Activated B cell treated with CpG ODN at 0.5 μM for 24 hours (primary cell): ENCODE measurements at regions not wholly inside any gene's neighbourhood (a gene's known extent, or its start where the extent isn't known, plus 50 kb on each side); places are given as distances from the start of the nearest gene placed in this dataset.

ENCODE experiments used
- ATAC-seq: fragments of 200-7000 bp; cut with Tn5 transposase; one replicate; pipeline ENCODE4 v1.10.0; 2021; ENCODE audit warnings: low read depth, mild to moderate bottlenecking, moderate library complexity
- CTCF ChIA-PET: fragments of 350-600 bp; sonication (Branson Sonifier 250); formaldehyde crosslinking; loops from one replicate; lab custom pipeline; 2021; ENCODE audit warnings: antibody characterized with exemption; lab: Charles Lee
- POLR2A ChIA-PET: fragments of 350-600 bp; sonication (Branson Sonifier 250); formaldehyde crosslinking; loops from one replicate; lab custom pipeline; 2021; ENCODE audit warnings: antibody characterized with exemption; lab: Charles Lee
- DNase-seq: peaks from one replicate; pipeline ENCODE4 v3.0.0; 2022
- H3K27ac Mint-ChIP-seq: one replicate; pipeline ENCODE4 v1.8.0; 2020; ENCODE audit warnings: mixed read lengths
- H3K27me3 Mint-ChIP-seq: one replicate; pipeline ENCODE4 v1.8.0; 2021; ENCODE audit warnings: mixed read lengths
- H3K36me3 Mint-ChIP-seq: one replicate; pipeline ENCODE4 v1.8.0; 2021; ENCODE audit warnings: low read depth, mixed read lengths
- H3K4me1 Mint-ChIP-seq: one replicate; pipeline ENCODE4 v1.8.0; 2021; ENCODE audit warnings: mixed read lengths
- H3K4me3 Mint-ChIP-seq: one replicate; pipeline ENCODE4 v1.8.0; 2020; ENCODE audit warnings: mild to moderate bottlenecking, mixed read lengths
- H3K9me3 Mint-ChIP-seq: one replicate; pipeline ENCODE4 v1.8.0; 2020; ENCODE audit warnings: mixed read lengths
- CTCF ChIP-seq: fragments of 200-600 bp; IDR thresholded peaks from one replicate; pipeline ENCODE4 v1.8.0; 2022; ENCODE audit warnings: antibody characterized with exemption, mild to moderate bottlenecking
- intact Hi-C: fragments of 100-400 bp; cut with micrococcal nuclease; formaldehyde crosslinking; loops from one replicate; pipeline ENCODE4 v1.15.1; 2024

GRCh38 chr15:97483232-97483631, 477.3 kb upstream of the ARRDC4 start:
- H3K9me3 Mint-ChIP-seq, result peaks cover 8% of the 10 kb centered on the region
- ChIA-PET CTCF (no interaction called here), POLR2A (no interaction called here)
- DNase-seq (no peak), ATAC-seq (no peak)
- no peaks in the 10 kb centered on the region for H3K36me3 Mint-ChIP-seq
- no peak overlapping the region for H3K27ac Mint-ChIP-seq
- H3K4me1 Mint-ChIP-seq, result no peaks in the 10 kb centered on the region
- H3K4me3 Mint-ChIP-seq, result no peak overlapping the region
- intact Hi-C loops, result no loop called here
- no peaks in the 10 kb centered on the region for H3K27me3 Mint-ChIP-seq
- no peak for TF ChIP-seq CTCF

GRCh38 chr15:97490429-97490828, 470.1 kb upstream of the ARRDC4 start:
- CTCF ChIA-PET, result no interaction called here
- intact Hi-C loops, result no loop called here

GRCh38 chr15:97501291-97501690, 459.2 kb upstream of the ARRDC4 start:
- Mint-ChIP-seq H3K27me3 (no peaks in the 10 kb centered on the region), H3K27ac (no peak overlapping the region), H3K9me3 (peaks cover 3% of the 10 kb centered on the region), H3K36me3 (no peaks in the 10 kb centered on the region), H3K4me3 (no peak overlapping the region), H3K4me1 (no peaks in the 10 kb centered on the region)
- TF ChIP-seq CTCF, result no peak
- CTCF ChIA-PET, result no interaction called here
- ATAC-seq, result no peak
- POLR2A ChIA-PET, result no interaction called here
- intact Hi-C loops, result no loop called here
- no peak for DNase-seq

More at GRCh38 chr15:97490429-97490828, 470.1 kb upstream of the ARRDC4 start:
- Mint-ChIP-seq H3K4me1 (no peaks in the 10 kb centered on the region), H3K27me3 (no peaks in the 10 kb centered on the region), H3K4me3 (no peak overlapping the region), H3K36me3 (no peaks in the 10 kb centered on the region), H3K27ac (no peak overlapping the region), H3K9me3 (no peaks in the 10 kb centered on the region)
- TF ChIP-seq CTCF, result no peak
- no peak for ATAC-seq
- no peak for DNase-seq
- POLR2A ChIA-PET, result no interaction called here

- POLR2A ChIA-PET, result no interaction called here
- DNase-seq, result no peak
- CTCF ChIA-PET, result no interaction called here
- Mint-ChIP-seq H3K27ac (no peak overlapping the region), H3K9me3 (peaks cover 3% of the 10 kb centered on the region), H3K4me1 (no peaks in the 10 kb centered on the region), H3K36me3 (no peaks in the 10 kb centered on the region), H3K27me3 (no peaks in the 10 kb centered on the region), H3K4me3 (no peak overlapping the region)
- intact Hi-C loops, result no loop called here
- ATAC-seq, result no peak
- TF ChIP-seq CTCF, result no peak
Observed at GRCh38 chr15:97502038-97502437, 458.5 kb upstream of the ARRDC4 start.

GRCh38 chr15:97504031-97504792, 456.3 kb upstream of the ARRDC4 start:
- Mint-ChIP-seq H3K4me1 (no peaks in the 10 kb centered on the region), H3K27ac (no peak overlapping the region), H3K4me3 (no peak overlapping the region), H3K9me3 (peaks cover 3% of the 10 kb centered on the region), H3K36me3 (no peaks in the 10 kb centered on the region), H3K27me3 (no peaks in the 10 kb centered on the region)
- TF ChIP-seq CTCF, result no peak
- DNase-seq (no peak), ATAC-seq (no peak)
- POLR2A ChIA-PET, result no interaction called here
- intact Hi-C loops, result no loop called here
- CTCF ChIA-PET, result no interaction called here
